ENCODE measurements at regions not wholly inside any gene's neighbourhood (a gene's known extent, or its start where the extent isn't known, plus 50 kb on each side); places are given as distances from the start of the nearest gene placed in this dataset.

- no peak for TF ChIP-seq CTCF (IDR thresholded peaks at IDR 0.05)
- TF ChIP-seq POLR2A (IDR thresholded peaks at IDR 0.05), result no peak
These were observed 75.5 kb upstream of the APP start for GRCh38 chr21:26246073-26246472.
